Calu3 (cell line): ENCODE measurements at regions not wholly inside any gene's neighbourhood (a gene's known extent, or its start where the extent isn't known, plus 50 kb on each side); places are given as distances from the start of the nearest gene placed in this dataset.

Experiments used
- BruUV-seq: library from RNA; stranded (reverse); fragments of 400-500 nt; replicated peaks from 2 replicates; lab custom pipeline; 2021; lab: Mats Ljungman, UMichigan
- CTCF ChIA-PET: fragments of 300-600 bp; sonication (Branson Sonifier 250); formaldehyde crosslinking; loops from one replicate; lab custom pipeline; 2022; ENCODE audit warnings: antibody characterized with exemption; lab: Charles Lee
- DNase-seq: peaks from one replicate; pipeline ENCODE4 v3.0.0; 2022
- H3K27ac Mint-ChIP-seq: one replicate; pipeline ENCODE4 v1.8.0; 2022; ENCODE audit warnings: mixed read lengths; ENCODE audit not compliant: unreplicated experiment
- H3K27me3 Mint-ChIP-seq: one replicate; pipeline ENCODE4 v1.8.0; 2022; ENCODE audit warnings: mixed read lengths; ENCODE audit not compliant: unreplicated experiment
- H3K36me3 Mint-ChIP-seq: one replicate; pipeline ENCODE4 v1.8.0; 2022; ENCODE audit warnings: mild to moderate bottlenecking, moderate library complexity, mixed read lengths; ENCODE audit not compliant: insufficient read depth, unreplicated experiment
- H3K4me1 Mint-ChIP-seq: one replicate; pipeline ENCODE4 v1.8.0; 2022; ENCODE audit warnings: mild to moderate bottlenecking, low read depth, mixed read lengths; ENCODE audit not compliant: unreplicated experiment
- H3K4me3 Mint-ChIP-seq: one replicate; pipeline ENCODE4 v1.8.0; 2022; ENCODE audit warnings: mild to moderate bottlenecking, low read depth, moderate library complexity, mixed read lengths; ENCODE audit not compliant: unreplicated experiment
- H3K9me3 Mint-ChIP-seq: one replicate; pipeline ENCODE4 v1.8.0; 2022; ENCODE audit warnings: low read depth, mixed read lengths; ENCODE audit not compliant: unreplicated experiment
- CTCF ChIP-seq: fragments of 200-600 bp; IDR thresholded peaks from one replicate; pipeline ENCODE4 v1.8.0; 2022; ENCODE audit warnings: antibody characterized with exemption; ENCODE audit not compliant: unreplicated experiment
- intact Hi-C: fragments of 100-400 bp; cut with micrococcal nuclease; formaldehyde crosslinking; loops from one replicate; pipeline ENCODE4 v1.10.0; 2022; ENCODE audit not compliant: unreplicated experiment

DNA sequence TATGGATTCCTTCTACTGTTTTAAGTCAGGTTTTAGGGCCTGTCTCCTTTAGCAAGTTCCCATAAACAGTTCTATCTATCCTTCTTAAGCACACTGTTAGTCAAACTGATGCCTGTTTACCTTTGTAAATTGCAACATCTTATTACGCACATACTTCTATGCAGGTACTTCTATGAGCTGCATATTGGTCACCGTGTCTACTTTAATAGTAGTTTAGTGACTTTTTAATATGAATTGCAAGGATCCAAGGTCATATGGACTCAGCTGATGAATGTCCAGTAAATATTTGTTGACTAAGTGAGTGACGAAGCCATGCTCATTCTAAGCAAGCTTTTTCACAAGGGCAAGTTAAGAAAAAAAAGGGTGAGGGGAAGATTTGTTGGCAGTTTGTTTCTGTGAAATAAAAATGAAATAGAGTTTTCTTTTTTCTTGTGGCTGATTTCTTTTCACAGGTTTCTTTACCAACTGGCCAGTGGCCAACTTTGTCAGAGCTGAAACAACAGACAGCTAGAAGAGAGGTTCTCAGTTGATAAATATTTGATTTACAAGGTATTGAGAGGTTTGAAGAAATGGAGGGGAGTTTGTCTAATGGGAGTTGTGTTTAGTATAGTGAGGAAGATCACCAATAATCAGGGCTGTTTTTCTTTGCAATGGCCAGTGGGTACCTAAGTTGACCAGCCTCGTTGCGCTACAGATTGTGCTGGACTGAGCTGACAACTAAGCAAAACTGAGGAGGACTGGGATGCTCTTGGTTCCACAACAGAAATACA, 141.1 kb downstream of the SLC15A5 start:
- no peak overlapping the region for H3K4me3 Mint-ChIP-seq
- intact Hi-C loops: no loop called here
- no peaks in the 10 kb centered on the region for H3K4me1 Mint-ChIP-seq
- H3K27ac Mint-ChIP-seq: no peak overlapping the region
- CTCF ChIA-PET: no interaction called here
- H3K27me3 Mint-ChIP-seq: no peaks in the 10 kb centered on the region
- no peak for TF ChIP-seq CTCF
- no TSS peak for BruUV-seq
- H3K36me3 Mint-ChIP-seq: no peaks in the 10 kb centered on the region
- H3K9me3 Mint-ChIP-seq: peaks cover 11% of the 10 kb centered on the region
- DNase-seq: no peak

- BruUV-seq: no TSS peak
- no peak overlapping the region for H3K4me3 Mint-ChIP-seq
- intact Hi-C loops: no loop called here
- H3K27me3 Mint-ChIP-seq: no peaks in the 10 kb centered on the region
- no peaks in the 10 kb centered on the region for H3K4me1 Mint-ChIP-seq
- no peak for DNase-seq
- no peak overlapping the region for H3K27ac Mint-ChIP-seq
- peaks cover 11% of the 10 kb centered on the region for H3K9me3 Mint-ChIP-seq
- CTCF ChIA-PET: no interaction called here
- H3K36me3 Mint-ChIP-seq: no peaks in the 10 kb centered on the region
- no peak for TF ChIP-seq CTCF
Measured at GRCh38 chr12:16135323-16135722, 142.2 kb downstream of the SLC15A5 start.

DNA sequence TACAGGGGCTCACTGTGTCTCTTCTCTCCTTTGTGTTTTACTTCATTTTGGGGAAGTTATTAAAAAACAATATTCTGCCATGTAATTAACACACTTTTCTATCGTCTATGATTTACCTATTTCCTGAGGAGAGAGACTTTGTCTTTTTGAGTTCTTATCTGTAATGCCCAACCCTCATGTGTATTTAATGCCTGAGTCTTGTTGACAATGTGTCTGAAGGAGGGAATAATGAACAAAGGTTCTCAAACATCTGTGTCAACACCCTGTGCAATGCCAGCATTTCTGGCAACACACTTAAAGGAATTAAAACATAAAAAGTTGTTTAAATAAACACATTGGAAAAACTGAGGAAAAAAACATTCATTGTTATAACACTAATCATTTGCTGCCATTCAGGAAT, 147.1 kb downstream of the SLC15A5 start:
- Mint-ChIP-seq H3K27ac (no peak overlapping the region), H3K9me3 (peaks cover 7% of the 10 kb centered on the region), H3K36me3 (no peaks in the 10 kb centered on the region), H3K4me3 (no peak overlapping the region), H3K27me3 (no peaks in the 10 kb centered on the region), H3K4me1 (no peaks in the 10 kb centered on the region)
- TF ChIP-seq CTCF: no peak
- intact Hi-C loops: no loop called here
- no TSS peak for BruUV-seq
- no peak for DNase-seq
- CTCF ChIA-PET: no interaction called here

GRCh38 chr12:16121953-16122352, 155.5 kb downstream of the SLC15A5 start:
- Mint-ChIP-seq H3K4me1 (peaks cover 9% of the 10 kb centered on the region), H3K4me3 (no peak overlapping the region), H3K9me3 (no peaks in the 10 kb centered on the region), H3K27ac (no peak overlapping the region), H3K36me3 (no peaks in the 10 kb centered on the region), H3K27me3 (no peaks in the 10 kb centered on the region)
- no TSS peak for BruUV-seq
- no peak for DNase-seq
- CTCF ChIA-PET: no interaction called here
- intact Hi-C loops: no loop called here
- no peak for TF ChIP-seq CTCF
